ENCODE measurements at regions not wholly inside any gene's neighbourhood (a gene's known extent, or its start where the extent isn't known, plus 50 kb on each side); places are given as distances from the start of the nearest gene placed in this dataset.
A peak's percentile ranks its signal among the peaks of the same experiment; 100 is the strongest.

- Histone ChIP-seq H3K4me1 (peaks cover 6 to 11% of the 10 kb centered on the region in 2 donors), H3K4me3 (no peak overlapping the region), H3K9me3 (no peaks in the 10 kb centered on the region), H3K36me3 (no peaks in the 10 kb centered on the region), H3K27me3 (no peaks in the 10 kb centered on the region), H3K27ac (no peak overlapping the region)
- in situ Hi-C loops (cut with MboI; ENCODE audit: low sequenced_read_pairs in 4 of 4) (loop anchor here in 1 of 4 donors (10.0 kb wide), 1 partner anchor 722 kb away; no protein-coding TSS in a partner anchor), intact Hi-C loops (cut with DNase I; ENCODE audit: low total_unique reads) (no loop called here)
- TF ChIP-seq POLR2A (IDR thresholded peaks at IDR 0.05) (no peak), CTCF (IDR thresholded peaks at IDR 0.05 in 4 of 5, conservative IDR thresholded peaks at IDR 0.05 in 1 of 5) (no peak)
- DNase-seq (no peak), ATAC-seq (no peak)
These were observed 81.7 kb downstream of the FAM217A start for GRCh38 chr6:3997177-3997770.

- Histone ChIP-seq H3K4me1 (peaks cover 6 to 9% of the 10 kb centered on the region in 2 donors), H3K36me3 (no peaks in the 10 kb centered on the region), H3K27ac (no peak overlapping the region), H3K27me3 (no peaks in the 10 kb centered on the region), H3K9me3 (no peaks in the 10 kb centered on the region), H3K4me3 (no peak overlapping the region)
- no peak for DNase-seq
- no peak for TF ChIP-seq CTCF (IDR thresholded peaks at IDR 0.05 in 4 of 5, conservative IDR thresholded peaks at IDR 0.05 in 1 of 5)
- TF ChIP-seq POLR2A (IDR thresholded peaks at IDR 0.05), result no peak
- no peak for ATAC-seq
- in situ Hi-C loops (cut with MboI; ENCODE audit: low sequenced_read_pairs in 4 of 4), result loop anchor here (5.0 to 25.0 kb wide), 5 partner anchors 263 to 888 kb away; partner anchors contain the start of genes BPHL (in 1 of the 4) and PSMG4 (in 1 of the 4)
- intact Hi-C loops (cut with DNase I; ENCODE audit: low total_unique reads), result loop anchor here (10.0 kb wide), 1 partner anchor 725 kb away; no protein-coding TSS in a partner anchor
These were observed 78.9 kb downstream of the FAM217A start for GRCh38 chr6:3999800-4000661.

DNA sequence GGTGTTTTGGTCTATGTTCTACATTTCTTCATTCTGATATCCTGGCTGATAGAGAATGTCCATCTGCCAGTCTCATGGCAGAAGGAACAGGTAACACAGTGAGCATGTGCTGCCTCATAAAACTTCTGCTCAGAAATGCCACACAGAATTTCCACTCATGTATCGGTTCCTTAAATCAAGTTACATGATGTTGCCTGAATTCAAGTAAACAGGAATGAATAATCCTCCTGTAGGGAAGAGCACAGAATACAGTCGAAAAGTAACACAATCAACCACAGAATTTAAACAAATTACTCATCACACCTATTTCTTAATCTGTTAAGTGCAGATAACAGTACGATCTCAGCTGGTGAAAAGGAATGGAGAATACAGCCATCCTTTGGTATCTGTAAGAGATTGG is 74.7 kb downstream of the FAM217A start:
- H3K27ac ChIP-seq, result no peak overlapping the region
- no peaks in the 10 kb centered on the region for H3K9me3 ChIP-seq
- DNase-seq, result no peak
- no peak for ATAC-seq
- in situ Hi-C loops (cut with MboI; ENCODE audit: low sequenced_read_pairs in 4 of 4) (loop anchor here in 3 of 4 donors (5.0 to 25.0 kb wide), 4 partner anchors 267 to 892 kb away; partner anchors contain the start of genes BPHL (in 1 of the 3) and PSMG4 (in 1 of the 3)), intact Hi-C loops (cut with DNase I; ENCODE audit: low total_unique reads) (loop anchor here (10.0 kb wide), 1 partner anchor 729 kb away; no protein-coding TSS in a partner anchor)
- no peaks in the 10 kb centered on the region for H3K36me3 ChIP-seq
- TF ChIP-seq POLR2A (IDR thresholded peaks at IDR 0.05) (no peak), CTCF (IDR thresholded peaks at IDR 0.05 in 4 of 5, conservative IDR thresholded peaks at IDR 0.05 in 1 of 5) (no peak)
- peaks cover 8 to 12% of the 10 kb centered on the region in 2 donors for H3K4me1 ChIP-seq
- H3K4me3 ChIP-seq, result no peak overlapping the region
- H3K27me3 ChIP-seq, result no peaks in the 10 kb centered on the region

GRCh38 chr6:4008324-4009047 is 70.5 kb downstream of the FAM217A start:
- intact Hi-C loops (cut with DNase I; ENCODE audit: low total_unique reads) (loop anchor here (1.0 to 10.0 kb wide), 2 partner anchors 266 to 734 kb away; no protein-coding TSS in a partner anchor), in situ Hi-C loops (cut with MboI; ENCODE audit: low sequenced_read_pairs in 4 of 4) (loop anchor here (5.0 to 25.0 kb wide), 4 partner anchors 266 to 896 kb away; partner anchors contain the start of genes BPHL (in 1 of the 4) and PSMG4 (in 1 of the 4))
- Histone ChIP-seq H3K27ac (peak overlapping the region; percentile 53 to 66 (median 57)), H3K36me3 (no peaks in the 10 kb centered on the region), H3K4me1 (peaks cover 3 to 8% of the 10 kb centered on the region in 2 donors), H3K4me3 (no peak overlapping the region), H3K27me3 (no peaks in the 10 kb centered on the region), H3K9me3 (no peaks in the 10 kb centered on the region)
- TF ChIP-seq CTCF (IDR thresholded peaks at IDR 0.05 in 4 of 5, conservative IDR thresholded peaks at IDR 0.05 in 1 of 5) (peak; percentile 46 to 73 (median 62)), POLR2A (IDR thresholded peaks at IDR 0.05) (no peak)
- ATAC-seq (peak; percentile 72 to 99), DNase-seq (no peak)
